GM23338 (cell line): ENCODE measurements at regions not wholly inside any gene's neighbourhood (a gene's known extent, or its start where the extent isn't known, plus 50 kb on each side); places are given as distances from the start of the nearest gene placed in this dataset.

Experiments used
- ATAC-seq: fragments of 200-7000 bp; cut with Tn5 transposase; 3 replicates; pipeline ENCODE4 v1.9.1; 2020
- DNase-seq: peaks from one replicate; pipeline ENCODE4 v3.0.0-alpha.2; 2015; ENCODE audit warnings: low spot score
- H2AFZ ChIP-seq: fragments of 200-600 bp; sonication (generic); 2 replicates; pipeline ENCODE4 v1.8.0; 2016; ENCODE audit warnings: antibody characterized with exemption, mild to moderate bottlenecking, moderate library complexity
- H3F3A ChIP-seq: fragments of 200-600 bp; sonication (generic); replicated peaks from 2 replicates; pipeline ENCODE4 v1.8.0; 2017; ENCODE audit warnings: antibody characterized with exemption, mixed run types, low read depth
- H3K27ac ChIP-seq: fragments of 200-600 bp; sonication (generic); 2 replicates; pipeline ENCODE4 v1.6.1; 2016; ENCODE audit warnings: low read depth
- H3K27me3 ChIP-seq: fragments of 200-600 bp; sonication (generic); 2 replicates; pipeline ENCODE4 v1.8.0; 2016; ENCODE audit warnings: mild to moderate bottlenecking, mixed run types, moderate library complexity; ENCODE audit not compliant: insufficient read depth
- H3K36me3 ChIP-seq: fragments of 200-600 bp; sonication (generic); 2 replicates; pipeline ENCODE4 v1.8.0; 2016; ENCODE audit warnings: mild to moderate bottlenecking; ENCODE audit not compliant: insufficient read depth
- H3K4me1 ChIP-seq: fragments of 200-600 bp; sonication (generic); 2 replicates; pipeline ENCODE4 v1.8.0; 2016; ENCODE audit warnings: mild to moderate bottlenecking, moderate library complexity; ENCODE audit not compliant: insufficient read depth
- H3K4me2 ChIP-seq: fragments of 200-600 bp; sonication (generic); 2 replicates; pipeline ENCODE4 v1.7.1; 2017; ENCODE audit warnings: mixed run types
- H3K4me3 ChIP-seq: fragments of 200-600 bp; sonication (generic); 2 replicates; pipeline ENCODE4 v1.6.1; 2016; ENCODE audit warnings: mixed run types
- H3K79me2 ChIP-seq: fragments of 200-600 bp; sonication (generic); replicated peaks from 2 replicates; pipeline ENCODE4 v1.8.0; 2017; ENCODE audit warnings: mild to moderate bottlenecking; ENCODE audit not compliant: insufficient read depth
- H3K9me2 ChIP-seq: fragments of 200-600 bp; sonication (generic); 2 replicates; pipeline ENCODE4 v1.8.0; 2017; ENCODE audit not compliant: insufficient read depth
- H4K20me1 ChIP-seq: fragments of 200-600 bp; sonication (generic); replicated peaks from 2 replicates; pipeline ENCODE4 v1.8.0; 2017; ENCODE audit warnings: mild to moderate bottlenecking; ENCODE audit not compliant: insufficient read depth
- H3K27ac Mint-ChIP-seq: 2 replicates; pipeline ENCODE4 v1.8.0; 2020; ENCODE audit warnings: inconsistent platforms, mild to moderate bottlenecking, moderate library complexity, mixed read lengths
- H3K27me3 Mint-ChIP-seq: 3 replicates; pipeline ENCODE4 v1.8.0; 2022; ENCODE audit warnings: low read depth, mild to moderate bottlenecking, moderate library complexity, mixed read lengths, inconsistent platforms; ENCODE audit not compliant: insufficient read depth, poor library complexity
- H3K36me3 Mint-ChIP-seq: 3 replicates; pipeline ENCODE4 v1.8.0; 2021; ENCODE audit warnings: low read depth, mild to moderate bottlenecking, inconsistent platforms, moderate library complexity, mixed read lengths
- H3K4me1 Mint-ChIP-seq: 3 replicates; pipeline ENCODE4 v1.8.0; 2020; ENCODE audit warnings: mild to moderate bottlenecking, inconsistent platforms, mixed read lengths
- H3K4me3 Mint-ChIP-seq: 3 replicates; pipeline ENCODE4 v1.8.0; 2021; ENCODE audit warnings: moderate library complexity, mild to moderate bottlenecking, inconsistent platforms, mixed read lengths
- H3K9me3 Mint-ChIP-seq: 3 replicates; pipeline ENCODE4 v1.8.0; 2020; ENCODE audit warnings: moderate library complexity, mild to moderate bottlenecking, inconsistent platforms, mixed read lengths
- CREB1 ChIP-seq: fragments of 250-450 bp; sonication (Bioruptor Pico); IDR thresholded peaks from 2 replicates; pipeline ENCODE4 v1.5.0; 2020; ENCODE audit warnings: low read depth, mild to moderate bottlenecking, moderate library complexity
- ETS1 ChIP-seq: IDR thresholded peaks from 2 replicates; pipeline ENCODE4 v1.6.1; 2016; ENCODE audit warnings: antibody characterized with exemption
- STAT1 ChIP-seq: IDR thresholded peaks from one replicate; pipeline ENCODE4 v1.6.1; 2016; ENCODE audit warnings: antibody characterized with exemption; ENCODE audit not compliant: unreplicated experiment
- ZNF331 ChIP-seq: fragments of 250-450 bp; sonication (Bioruptor Pico); IDR thresholded peaks from 2 replicates; pipeline ENCODE4 v1.5.0; 2020; ENCODE audit warnings: low read depth, mild to moderate bottlenecking, moderate library complexity
- TF ChIP-seq, protein P1 (sequence below), 2 experiments: fragments of 200-600 bp in 1 of 2; sonication (generic) in 1 of 2; conservative IDR thresholded peaks; 2 replicates each; pipeline versions ENCODE4 v1.5.1 to v1.6.1; 2016 to 2017; ENCODE audit warnings: antibody characterized with exemption in 2 of 2, low read depth in 2 of 2, mild to moderate bottlenecking in 2 of 2, moderate library complexity in 1 of 2
- TF ChIP-seq, protein P2 (sequence below): IDR thresholded peaks from one replicate; pipeline ENCODE4 v1.6.1; 2018; ENCODE audit warnings: antibody characterized with exemption; ENCODE audit not compliant: unreplicated experiment

- TF ChIP-seq, protein P1, sequence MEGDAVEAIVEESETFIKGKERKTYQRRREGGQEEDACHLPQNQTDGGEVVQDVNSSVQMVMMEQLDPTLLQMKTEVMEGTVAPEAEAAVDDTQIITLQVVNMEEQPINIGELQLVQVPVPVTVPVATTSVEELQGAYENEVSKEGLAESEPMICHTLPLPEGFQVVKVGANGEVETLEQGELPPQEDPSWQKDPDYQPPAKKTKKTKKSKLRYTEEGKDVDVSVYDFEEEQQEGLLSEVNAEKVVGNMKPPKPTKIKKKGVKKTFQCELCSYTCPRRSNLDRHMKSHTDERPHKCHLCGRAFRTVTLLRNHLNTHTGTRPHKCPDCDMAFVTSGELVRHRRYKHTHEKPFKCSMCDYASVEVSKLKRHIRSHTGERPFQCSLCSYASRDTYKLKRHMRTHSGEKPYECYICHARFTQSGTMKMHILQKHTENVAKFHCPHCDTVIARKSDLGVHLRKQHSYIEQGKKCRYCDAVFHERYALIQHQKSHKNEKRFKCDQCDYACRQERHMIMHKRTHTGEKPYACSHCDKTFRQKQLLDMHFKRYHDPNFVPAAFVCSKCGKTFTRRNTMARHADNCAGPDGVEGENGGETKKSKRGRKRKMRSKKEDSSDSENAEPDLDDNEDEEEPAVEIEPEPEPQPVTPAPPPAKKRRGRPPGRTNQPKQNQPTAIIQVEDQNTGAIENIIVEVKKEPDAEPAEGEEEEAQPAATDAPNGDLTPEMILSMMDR (conservative IDR thresholded peaks at IDR 0.05; ENCODE audit: low read depth in 2 of 2), result no peak
- TF ChIP-seq, protein P2, sequence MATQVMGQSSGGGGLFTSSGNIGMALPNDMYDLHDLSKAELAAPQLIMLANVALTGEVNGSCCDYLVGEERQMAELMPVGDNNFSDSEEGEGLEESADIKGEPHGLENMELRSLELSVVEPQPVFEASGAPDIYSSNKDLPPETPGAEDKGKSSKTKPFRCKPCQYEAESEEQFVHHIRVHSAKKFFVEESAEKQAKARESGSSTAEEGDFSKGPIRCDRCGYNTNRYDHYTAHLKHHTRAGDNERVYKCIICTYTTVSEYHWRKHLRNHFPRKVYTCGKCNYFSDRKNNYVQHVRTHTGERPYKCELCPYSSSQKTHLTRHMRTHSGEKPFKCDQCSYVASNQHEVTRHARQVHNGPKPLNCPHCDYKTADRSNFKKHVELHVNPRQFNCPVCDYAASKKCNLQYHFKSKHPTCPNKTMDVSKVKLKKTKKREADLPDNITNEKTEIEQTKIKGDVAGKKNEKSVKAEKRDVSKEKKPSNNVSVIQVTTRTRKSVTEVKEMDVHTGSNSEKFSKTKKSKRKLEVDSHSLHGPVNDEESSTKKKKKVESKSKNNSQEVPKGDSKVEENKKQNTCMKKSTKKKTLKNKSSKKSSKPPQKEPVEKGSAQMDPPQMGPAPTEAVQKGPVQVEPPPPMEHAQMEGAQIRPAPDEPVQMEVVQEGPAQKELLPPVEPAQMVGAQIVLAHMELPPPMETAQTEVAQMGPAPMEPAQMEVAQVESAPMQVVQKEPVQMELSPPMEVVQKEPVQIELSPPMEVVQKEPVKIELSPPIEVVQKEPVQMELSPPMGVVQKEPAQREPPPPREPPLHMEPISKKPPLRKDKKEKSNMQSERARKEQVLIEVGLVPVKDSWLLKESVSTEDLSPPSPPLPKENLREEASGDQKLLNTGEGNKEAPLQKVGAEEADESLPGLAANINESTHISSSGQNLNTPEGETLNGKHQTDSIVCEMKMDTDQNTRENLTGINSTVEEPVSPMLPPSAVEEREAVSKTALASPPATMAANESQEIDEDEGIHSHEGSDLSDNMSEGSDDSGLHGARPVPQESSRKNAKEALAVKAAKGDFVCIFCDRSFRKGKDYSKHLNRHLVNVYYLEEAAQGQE, result no peak
- no peak for TF ChIP-seq ETS1
These were observed 342.7 kb upstream of the CYLC2 start (continued) for GRCh38 chr9:102652471-102652870.

GRCh38 chr9:102650896-102651295 lies 344.2 kb upstream of the CYLC2 start:
- no peaks in the 10 kb centered on the region for H3K4me1 Mint-ChIP-seq
- H3K9me2 ChIP-seq, result no peaks in the 10 kb centered on the region
- H3K4me2 ChIP-seq, result no peak overlapping the region
- peaks cover 2% of the 10 kb centered on the region for H3K27me3 Mint-ChIP-seq
- no peaks in the 10 kb centered on the region for H3F3A ChIP-seq
- no peaks in the 10 kb centered on the region for H3K79me2 ChIP-seq
- TF ChIP-seq CREB1 (CRISPR knock-in tag) (no peak), ZNF331 (CRISPR knock-in tag) (no peak), ETS1 (no peak), STAT1 (no peak)
- TF ChIP-seq, protein P1 (conservative IDR thresholded peaks at IDR 0.05; ENCODE audit: low read depth in 2 of 2), result no peak
- H3K4me3 Mint-ChIP-seq, result no peak overlapping the region
- H3K27ac Mint-ChIP-seq, result no peak overlapping the region
- no peak overlapping the region for H3K27ac ChIP-seq
- peaks cover 16% of the 10 kb centered on the region for H3K36me3 Mint-ChIP-seq
- no peaks in the 10 kb centered on the region for H4K20me1 ChIP-seq
- ATAC-seq (no peak), DNase-seq (no peak)
- no peak overlapping the region for H2AFZ ChIP-seq
- H3K9me3 Mint-ChIP-seq, result peaks cover 63% of the 10 kb centered on the region
- H3K4me3 ChIP-seq, result no peak overlapping the region
- no peaks in the 10 kb centered on the region; the same call in 1 of the 2 replicates for H3K36me3 ChIP-seq
- no peaks in the 10 kb centered on the region for H3K4me1 ChIP-seq
- H3K27me3 ChIP-seq, result no peaks in the 10 kb centered on the region
